GM21390 (cell line): ENCODE measurements at regions not wholly inside any gene's neighbourhood (a gene's known extent, or its start where the extent isn't known, plus 50 kb on each side); places are given as distances from the start of the nearest gene placed in this dataset.

ENCODE experiments used
- ATAC-seq: cut with Tn5 transposase; IDR thresholded peaks from one replicate; pipeline ENCODE4 v1.9.1; 2021; ENCODE audit not compliant: unreplicated experiment

DNA sequence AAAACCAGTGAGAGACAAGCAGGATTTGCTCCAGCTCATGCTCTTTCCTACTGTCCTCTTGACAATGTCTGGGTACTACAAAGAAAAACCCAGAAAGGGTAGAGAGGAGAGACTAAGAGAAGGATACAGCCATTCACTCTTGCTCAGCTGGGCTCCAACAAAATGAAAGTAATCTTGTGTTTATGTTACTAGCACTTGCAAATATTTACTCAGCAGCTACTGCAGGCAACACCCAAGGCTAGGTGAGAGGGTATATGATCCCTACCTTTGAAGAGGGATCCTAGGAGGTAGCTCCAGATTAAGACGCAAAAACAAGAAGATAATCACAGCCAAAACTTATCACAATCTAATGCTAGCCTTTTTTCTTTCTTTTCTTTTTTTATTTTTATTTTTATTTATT is 329.6 kb upstream of the ACVR2A start:
- ATAC-seq, result no peak

DNA sequence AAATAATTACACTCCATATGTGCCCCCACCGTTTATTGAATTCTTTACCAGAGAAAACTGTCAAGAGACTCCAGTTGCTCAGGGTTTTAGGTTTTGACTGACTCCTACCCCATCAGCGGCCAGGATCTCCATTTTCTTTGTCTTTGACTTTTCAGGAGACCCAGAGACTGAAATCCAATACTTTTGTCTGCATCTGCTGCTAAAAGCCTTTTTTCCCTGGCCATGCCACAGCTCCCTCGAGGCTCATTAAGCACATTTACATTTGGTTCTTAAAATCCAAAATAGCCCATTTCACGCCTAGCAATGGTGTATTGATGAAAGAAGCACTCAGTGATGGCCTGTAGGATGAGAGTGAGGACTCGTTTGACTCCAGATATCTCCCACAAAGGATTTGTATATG is 332.6 kb upstream of the ACVR2A start:
- ATAC-seq, result no peak

DNA sequence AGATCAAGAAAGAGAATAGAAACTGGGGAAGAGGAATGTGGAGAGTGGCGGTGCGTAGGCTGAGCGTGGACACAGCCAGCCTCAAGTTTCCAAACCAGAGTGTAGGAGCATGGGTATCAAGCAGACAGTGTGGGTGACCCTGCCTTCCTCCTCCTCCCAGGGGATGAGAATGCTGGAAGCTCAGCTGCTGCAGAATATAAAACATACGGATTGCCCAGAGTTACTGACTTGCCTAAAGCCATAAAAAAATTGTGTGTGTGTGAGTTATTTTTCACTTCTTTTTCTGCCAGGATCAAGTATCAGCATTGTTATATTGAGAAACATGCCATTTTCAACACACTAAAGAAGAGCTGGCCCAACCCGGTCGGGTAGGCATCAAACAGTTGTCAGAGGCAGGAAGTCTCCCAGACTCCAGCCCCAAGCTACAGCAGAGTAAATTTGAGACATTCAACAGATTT is 333.3 kb upstream of the ACVR2A start:
- no peak for ATAC-seq

DNA sequence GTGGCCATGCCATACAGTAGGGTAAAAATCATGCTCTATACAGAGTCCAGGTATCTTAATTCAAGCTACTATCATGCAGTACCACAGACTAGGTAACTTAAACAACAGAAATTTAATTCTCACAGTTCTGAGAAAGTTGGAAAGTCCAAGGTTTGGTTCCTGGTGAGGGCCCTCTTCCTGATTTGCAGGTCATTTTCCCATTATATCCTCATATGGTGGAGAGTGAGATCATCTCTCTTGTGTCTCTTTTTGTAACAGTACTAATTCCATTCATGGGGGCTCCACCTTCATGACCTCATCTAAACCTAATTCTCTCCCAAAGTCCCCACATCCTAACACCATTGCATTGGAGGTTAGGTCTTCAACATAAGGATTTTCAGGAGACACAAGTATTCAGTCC is 335.0 kb upstream of the ACVR2A start:
- no peak for ATAC-seq

DNA sequence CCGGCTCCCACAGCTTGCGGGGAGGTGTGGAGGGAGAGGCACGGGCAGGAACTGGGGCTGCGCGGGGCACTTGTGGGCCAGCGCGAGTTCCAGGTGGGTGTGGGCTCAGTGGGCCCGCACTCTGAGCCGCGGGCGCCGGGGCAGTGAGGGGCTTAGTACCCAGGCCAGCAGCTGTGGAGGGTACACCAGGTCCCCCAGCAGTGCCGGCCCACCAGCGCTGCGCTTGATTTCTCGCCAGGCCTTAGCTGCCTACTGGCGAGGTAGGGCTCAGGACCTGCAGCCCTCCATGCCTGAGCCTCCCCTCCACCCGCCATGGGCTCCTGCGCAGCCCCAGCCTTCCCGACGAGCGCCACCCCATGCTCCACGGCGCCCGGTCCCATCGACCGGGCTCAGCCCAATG is 337.9 kb upstream of the ACVR2A start:
- ATAC-seq, result no peak

DNA sequence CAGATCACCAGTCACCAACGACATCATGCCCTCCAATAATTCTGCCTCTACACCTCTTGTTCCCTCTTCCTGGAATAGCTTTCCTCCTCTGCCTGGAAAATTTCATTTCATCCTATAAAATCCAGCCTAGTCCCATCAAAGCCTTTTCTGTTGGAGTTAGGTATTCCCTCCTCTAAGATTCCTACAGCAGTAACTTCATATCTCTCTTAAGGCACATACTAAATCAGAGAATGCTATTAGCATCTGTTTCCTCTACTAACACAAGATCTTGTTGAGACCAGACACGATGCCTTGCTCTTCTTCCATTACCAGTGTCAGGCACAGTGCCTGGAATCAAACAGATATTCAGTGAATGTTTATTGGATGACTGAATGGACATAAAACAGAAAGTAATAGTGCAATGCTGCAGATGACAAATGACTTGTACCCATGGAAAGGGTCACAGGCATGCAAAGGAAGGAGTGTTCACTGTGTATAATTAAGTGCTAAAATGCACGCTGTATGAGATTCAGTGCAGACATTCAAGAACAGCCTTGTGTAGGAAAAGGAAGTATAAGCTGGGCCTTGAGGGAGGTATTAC is 342.0 kb upstream of the ACVR2A start:
- no peak for ATAC-seq

DNA sequence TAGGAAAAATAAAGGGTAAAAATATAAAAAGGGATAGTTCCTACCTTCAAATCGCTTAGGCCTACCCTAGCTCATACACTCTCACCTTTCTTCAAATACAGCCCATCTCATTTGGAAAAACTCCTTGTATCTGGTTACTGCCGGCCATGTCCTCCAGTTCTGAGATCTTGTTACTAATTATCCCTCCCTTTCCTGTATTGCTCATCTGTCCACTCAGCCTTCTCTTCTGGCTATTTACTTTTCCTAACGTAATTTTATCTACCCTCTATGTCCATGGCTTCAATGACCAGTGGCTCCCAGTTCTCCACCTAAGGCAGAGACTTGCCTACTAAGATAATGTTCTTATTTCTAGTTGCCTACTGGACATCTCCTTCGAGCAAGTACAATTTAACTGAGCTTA is 342.9 kb upstream of the ACVR2A start:
- no peak for ATAC-seq

DNA sequence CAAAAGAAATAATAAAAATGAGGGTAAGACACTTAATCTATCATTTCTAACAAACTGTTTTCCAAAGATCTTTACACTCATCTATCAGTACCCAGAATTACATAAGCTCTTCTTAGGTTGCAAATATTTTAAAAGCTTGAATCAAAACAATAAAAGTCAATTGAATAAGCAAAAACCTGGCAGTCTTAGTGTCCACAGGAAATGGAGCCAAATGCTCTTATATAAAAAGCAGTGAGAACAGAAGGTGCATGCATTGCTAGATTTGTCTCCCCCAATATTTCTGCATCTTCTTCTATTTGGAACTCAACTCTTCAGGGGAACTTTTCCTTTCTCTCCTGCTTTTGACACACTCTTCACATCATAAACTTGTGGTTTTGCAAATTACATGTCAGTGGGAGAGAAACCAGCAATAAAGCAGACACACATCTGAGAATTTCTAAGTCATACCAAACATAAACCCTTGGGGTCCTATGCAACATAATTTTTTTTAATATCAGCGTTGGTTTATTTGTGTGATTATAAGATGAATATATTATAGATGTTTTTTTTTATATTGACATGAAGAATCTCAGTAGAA is 343.9 kb upstream of the ACVR2A start:
- ATAC-seq, result no peak

DNA sequence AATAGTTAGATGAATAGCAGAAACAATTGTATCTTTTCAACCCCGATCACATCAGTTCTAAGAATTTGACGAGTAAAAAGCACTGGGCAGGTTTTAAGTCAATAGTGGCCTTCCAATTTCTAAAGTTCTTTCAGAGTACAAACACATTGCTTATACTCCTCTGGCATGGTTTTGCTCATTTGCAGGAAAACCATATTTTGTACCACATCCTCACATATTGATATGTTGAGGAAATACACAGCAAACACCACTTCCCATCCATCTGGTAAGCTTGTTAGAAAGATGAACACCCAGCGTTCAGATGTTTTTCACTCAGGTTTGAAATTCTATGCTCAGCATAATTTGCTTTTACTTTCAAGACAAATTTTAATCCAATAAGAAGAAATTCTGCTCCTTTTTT is 344.6 kb upstream of the ACVR2A start:
- ATAC-seq, result peak; percentile 8

DNA sequence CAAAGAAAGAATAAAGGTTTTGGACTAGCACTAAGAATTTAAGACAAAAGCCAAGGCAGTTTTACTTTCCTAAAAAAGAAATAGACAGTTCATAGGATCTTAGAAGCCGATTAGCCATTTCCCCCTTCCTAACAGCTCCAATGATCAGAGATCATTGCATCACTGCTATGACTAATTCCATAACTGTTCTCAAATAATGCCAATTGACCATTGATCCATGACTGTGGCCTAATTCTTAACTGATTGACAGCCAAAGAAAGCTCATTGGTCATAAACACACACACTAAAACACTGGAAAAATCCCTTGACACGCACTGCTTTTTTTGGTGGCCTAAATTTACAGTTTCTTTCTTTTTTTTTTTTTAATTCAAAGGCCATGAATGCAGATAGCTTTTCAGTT is 345.0 kb upstream of the ACVR2A start:
- ATAC-seq, result peak; percentile 47

DNA sequence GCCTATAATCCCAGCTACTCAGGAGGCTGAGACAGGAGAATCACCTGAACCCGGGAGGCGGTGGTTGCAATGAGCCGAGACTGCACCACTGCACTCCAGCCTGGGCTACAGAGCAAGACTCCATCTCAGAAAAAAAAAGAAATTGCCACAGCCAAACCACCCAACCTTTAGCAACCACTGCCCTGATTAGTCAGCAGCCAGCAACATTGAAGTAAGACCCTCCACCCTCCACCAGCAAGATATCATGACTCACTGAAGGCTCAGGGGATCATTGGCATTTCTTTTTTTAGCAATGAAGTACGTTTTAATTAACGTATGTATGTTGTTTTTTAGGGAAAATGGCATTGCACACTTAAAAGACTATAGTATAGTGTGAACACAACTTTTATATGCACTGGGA is 349.1 kb upstream of the ACVR2A start:
- ATAC-seq, result no peak

DNA sequence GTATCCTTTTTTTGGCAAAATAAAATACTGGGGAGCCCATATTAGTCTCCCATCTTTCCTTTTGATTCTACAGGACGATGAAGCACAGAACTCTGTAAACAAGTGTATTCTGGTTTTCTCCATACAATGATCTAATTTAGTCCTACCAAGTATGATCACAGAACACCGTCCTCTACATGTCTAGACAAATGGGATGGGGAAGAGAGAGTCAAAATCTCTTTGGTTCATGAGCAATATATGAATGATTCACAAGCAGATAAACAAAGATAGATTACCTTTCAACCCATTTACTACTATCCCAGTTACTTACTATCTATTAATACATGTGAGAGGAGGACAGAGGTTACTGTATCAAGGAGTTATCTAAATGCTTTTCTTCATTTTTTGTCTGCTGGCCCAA is 352.4 kb upstream of the ACVR2A start:
- no peak for ATAC-seq

DNA sequence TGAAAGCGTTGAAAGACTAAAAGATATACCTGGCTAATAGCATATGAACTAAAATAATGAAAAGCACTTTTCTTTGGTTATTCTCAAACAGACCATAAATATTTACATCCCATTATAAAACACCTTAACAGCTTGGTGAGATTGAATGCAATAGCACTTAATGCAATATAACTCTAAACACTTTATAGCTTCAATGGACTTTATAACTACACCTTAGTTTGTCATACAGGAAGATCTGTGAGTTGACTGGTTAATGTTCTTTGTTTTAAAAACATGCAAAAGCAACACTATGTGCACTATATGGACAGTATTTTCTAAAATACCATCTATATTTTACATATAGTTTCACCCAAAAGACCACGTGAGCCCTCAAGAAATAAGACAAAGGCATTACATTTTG is 353.3 kb upstream of the ACVR2A start:
- no peak for ATAC-seq

DNA sequence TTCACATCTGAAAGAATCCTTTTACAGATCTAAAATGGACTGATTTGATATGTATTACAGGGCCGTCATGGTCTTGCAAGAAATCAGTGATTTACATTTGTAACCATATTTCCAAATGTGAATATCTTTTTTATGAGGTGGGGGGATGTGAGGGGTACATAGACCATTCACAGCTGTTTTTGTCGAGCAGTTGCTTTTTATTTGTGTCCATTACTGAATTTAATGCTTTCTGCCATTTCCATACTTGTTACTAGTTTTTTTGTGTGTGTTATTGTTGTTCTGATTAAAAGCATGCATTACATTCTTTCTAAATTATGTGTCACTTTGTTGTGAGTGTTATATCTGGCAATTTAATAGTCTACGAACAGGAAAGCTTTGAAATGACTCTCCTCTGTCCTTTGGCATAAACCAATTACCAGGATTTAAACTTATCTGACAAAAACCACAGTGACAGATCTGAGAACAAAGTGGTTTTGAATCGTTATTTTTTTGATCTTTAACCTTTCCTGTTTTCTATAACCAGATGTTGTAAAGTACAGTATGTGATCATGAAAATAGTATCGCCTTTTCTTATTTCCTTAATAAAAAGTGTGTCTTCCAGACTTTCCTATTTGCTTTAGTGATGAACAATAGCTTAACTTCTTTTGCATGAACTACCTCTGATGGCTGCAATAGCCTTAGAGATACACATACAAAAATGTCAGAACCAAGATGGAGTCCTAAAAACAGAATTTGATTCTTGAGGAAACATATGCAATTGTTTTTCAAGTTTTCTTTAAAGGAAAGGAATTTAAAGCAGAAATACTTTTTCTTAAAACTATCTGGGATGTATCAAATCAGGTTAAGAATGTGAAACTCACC is 354.2 kb upstream of the ACVR2A start:
- no peak for ATAC-seq

DNA sequence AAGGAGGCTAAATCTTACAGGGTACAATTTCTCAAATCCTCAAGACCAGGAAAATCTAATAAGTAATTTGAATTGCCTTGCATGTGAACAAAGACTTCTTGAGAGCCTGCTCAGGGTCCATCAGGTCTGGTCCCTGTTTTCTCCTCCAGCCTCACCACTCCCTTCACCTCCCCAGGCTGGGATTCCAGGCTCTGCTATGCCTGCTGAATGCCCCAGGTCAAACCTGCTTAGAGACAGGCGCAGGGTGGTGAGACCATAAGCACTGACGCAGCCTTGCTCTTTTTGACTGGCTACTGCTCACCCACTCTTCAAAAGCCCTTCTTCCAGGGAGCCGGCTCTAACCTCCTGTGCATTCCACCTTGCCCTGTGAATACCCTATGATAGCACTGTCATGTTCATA is 356.4 kb upstream of the ACVR2A start:
- ATAC-seq, result no peak

DNA sequence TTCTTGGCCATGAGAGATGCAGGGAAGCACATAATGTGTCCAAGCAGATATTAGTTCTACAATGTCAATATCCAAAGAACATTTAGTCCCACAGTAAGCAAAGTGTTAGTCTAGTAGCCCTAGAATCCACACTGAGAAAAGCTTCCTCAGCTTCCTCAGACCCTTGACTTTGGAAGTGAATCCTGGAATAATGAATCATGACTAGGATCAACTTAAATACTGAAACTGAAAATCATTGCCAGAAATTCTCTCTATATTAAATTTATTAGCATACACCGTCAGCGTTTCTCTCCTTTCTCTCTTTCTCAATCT is 356.9 kb upstream of the ACVR2A start:
- no peak for ATAC-seq

DNA sequence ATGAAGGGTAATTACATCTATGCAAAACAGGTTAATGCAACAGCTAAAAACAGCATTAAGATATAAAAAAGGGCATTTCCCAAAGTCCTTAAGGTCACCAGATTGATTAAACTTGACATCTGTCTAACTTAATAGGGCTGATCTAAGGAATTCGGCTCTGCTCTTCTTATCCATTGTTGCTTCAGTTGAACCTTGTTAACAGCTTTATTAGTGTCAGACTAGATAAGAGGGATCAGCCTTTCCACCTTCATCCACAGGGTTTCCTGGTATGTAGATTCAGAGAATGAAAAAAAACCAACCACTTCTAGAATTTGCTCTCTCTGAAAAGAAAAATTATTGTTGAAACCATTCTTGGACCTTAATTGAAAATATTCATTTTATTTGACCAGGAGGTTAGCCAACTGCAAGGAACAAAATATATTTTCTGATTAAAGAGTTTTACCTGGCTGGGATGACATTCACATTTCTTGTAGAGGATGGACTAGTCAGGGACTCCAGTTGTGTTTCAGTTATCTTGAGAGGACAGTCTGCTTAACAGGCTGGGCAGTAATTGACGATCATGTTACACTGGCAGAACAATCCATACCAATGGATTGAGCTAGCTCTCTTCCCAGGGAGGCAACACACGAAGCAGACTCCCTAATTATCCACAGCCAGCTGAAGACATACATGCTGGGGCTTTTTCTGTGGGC is 357.4 kb upstream of the ACVR2A start:
- ATAC-seq, result no peak

DNA sequence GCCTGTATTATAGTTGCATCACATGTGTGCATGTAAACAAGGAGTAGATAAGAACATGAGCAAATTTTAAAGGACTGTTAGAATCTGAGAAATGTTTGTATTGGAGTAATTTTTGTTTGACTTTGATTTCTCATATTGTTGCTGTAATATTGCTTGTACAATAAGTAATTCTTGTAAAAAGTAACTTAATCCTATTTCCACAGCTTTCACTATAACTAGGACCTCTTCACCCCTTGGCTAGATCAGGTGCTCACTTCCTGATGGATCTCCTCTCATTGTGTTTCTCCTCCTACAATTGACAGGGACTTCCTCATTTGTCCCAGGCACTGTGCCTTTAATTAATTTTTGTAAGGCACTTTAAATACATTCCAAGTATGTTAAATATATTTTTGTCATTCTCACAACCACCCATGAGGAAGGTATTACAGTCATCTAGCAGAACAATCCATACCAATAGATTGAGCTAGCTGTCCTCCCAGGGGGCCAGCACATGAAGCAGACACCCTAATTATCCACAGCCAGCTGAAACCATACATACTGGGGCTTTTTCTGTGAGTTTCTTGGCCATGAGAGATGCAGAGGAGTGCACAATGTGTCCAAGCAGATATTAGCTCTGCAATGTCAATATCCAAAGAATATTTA is 359.5 kb upstream of the ACVR2A start:
- no peak for ATAC-seq

DNA sequence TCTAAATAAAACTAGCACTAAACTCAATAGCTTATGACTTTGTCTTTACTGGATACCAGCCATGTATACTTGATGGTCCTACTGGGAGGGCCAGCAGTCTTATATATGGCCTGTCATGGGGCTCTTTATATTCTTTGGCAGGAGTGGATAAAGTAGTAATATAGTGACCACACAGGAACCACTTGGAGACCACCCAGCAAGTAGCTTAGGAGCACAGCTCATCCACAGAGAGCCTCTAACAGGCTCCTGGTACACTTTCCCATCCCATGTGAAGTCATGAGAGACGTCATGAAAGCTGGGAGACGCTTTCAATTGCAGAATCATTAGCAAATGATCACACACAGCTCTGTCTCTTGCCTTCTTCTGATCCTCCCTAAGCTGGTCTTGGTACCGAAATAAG is 360.9 kb upstream of the ACVR2A start:
- ATAC-seq, result no peak

DNA sequence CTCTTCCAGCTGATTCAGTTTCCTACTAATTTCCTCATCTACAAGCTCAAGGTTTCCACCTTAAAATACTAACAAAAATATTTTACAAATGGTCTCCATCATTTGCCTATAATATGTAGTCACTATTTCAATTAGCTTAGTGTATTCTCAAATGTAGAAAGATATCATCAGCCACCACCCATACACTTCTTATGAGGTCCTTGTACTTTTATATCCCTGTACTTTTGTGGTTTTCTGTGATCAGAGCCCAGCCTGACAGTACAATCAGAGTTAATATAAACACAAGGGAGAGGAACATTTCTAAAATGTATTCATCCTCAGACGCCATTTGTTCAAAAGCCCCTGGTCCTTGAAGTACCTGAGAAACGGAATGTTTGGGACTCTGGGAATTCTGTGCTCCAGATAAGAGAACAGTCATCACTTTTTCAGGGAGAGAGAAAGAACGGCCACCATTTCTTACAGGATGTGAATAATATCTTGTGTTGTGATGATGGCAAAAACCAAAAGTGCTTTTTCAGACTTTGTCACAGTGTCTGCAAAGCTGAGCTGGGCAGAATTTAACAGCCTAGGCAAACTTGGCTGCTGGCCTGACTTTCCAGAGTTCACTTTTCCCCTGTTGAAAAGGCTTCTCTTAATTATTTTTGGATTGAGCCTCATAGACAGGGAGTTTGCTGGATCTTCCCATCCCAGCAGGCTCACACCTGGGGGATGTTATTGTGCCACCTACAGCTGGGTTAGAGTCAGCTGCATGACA is 361.7 kb upstream of the ACVR2A start:
- no peak for ATAC-seq
